ENCODE measurements at regions not wholly inside any gene's neighbourhood (a gene's known extent, or its start where the extent isn't known, plus 50 kb on each side); places are given as distances from the start of the nearest gene placed in this dataset.
"Not testable (repeated sequence)": the region's sequence is repeated elsewhere in the genome, so short reads cannot be mapped to it uniquely, and the experiment has no call there.

GRCh38 chr5:68067291-68067690, 148.3 kb upstream of the PIK3R1 start:
- Histone ChIP-seq H3K4me1 (ENCODE audit: control insufficient read depth in 1 of 2, low read depth in 2 of 2) (no peaks in the 10 kb centered on the region), H3K27ac (no peak overlapping the region), H3K4me3 (no peak overlapping the region), H3K27me3 (replicated peaks; ENCODE audit: insufficient read depth) (no peaks in the 10 kb centered on the region), H3K36me3 (no peaks in the 10 kb centered on the region), H3K9me3 (peaks cover 3% of the 10 kb centered on the region)
- no peak for TF ChIP-seq CTCF (IDR thresholded peaks at IDR 0.05)
- DNase-seq (ENCODE audit: low spot score) = no peak
- no peak for ATAC-seq (ENCODE audit: insufficient number of reproducible peaks, low FRiP score, low read depth)

- ATAC-seq (ENCODE audit: insufficient number of reproducible peaks, low FRiP score, low read depth) (no peak), DNase-seq (ENCODE audit: low spot score) (no peak)
- Histone ChIP-seq H3K27me3 (replicated peaks; ENCODE audit: insufficient read depth) (no peaks in the 10 kb centered on the region), H3K9me3 (peaks cover 3% of the 10 kb centered on the region), H3K36me3 (no peaks in the 10 kb centered on the region), H3K27ac (no peak overlapping the region), H3K4me3 (no peak overlapping the region), H3K4me1 (ENCODE audit: control insufficient read depth in 1 of 2, low read depth in 2 of 2) (no peaks in the 10 kb centered on the region)
- no peak for TF ChIP-seq CTCF (IDR thresholded peaks at IDR 0.05)
Observed at GRCh38 chr5:68066277-68066955, 149.1 kb upstream of the PIK3R1 start.

- H3K27me3 ChIP-seq (replicated peaks; ENCODE audit: insufficient read depth); H3K4me1 ChIP-seq (ENCODE audit: control insufficient read depth in 1 of 2, low read depth in 2 of 2); ATAC-seq (ENCODE audit: insufficient number of reproducible peaks, low FRiP score, low read depth); H3K4me3 ChIP-seq; DNase-seq (ENCODE audit: low spot score); H3K9me3 ChIP-seq; H3K27ac ChIP-seq; H3K36me3 ChIP-seq: not testable (repeated sequence)
Observed at GRCh38 chr5:68065321-68065720, 150.2 kb upstream of the PIK3R1 start.

GRCh38 chr5:68060382-68060781, 155.2 kb upstream of the PIK3R1 start:
- no peak for TF ChIP-seq CTCF (IDR thresholded peaks at IDR 0.05)

GRCh38 chr5:68057191-68057590, 158.4 kb upstream of the PIK3R1 start:
- ATAC-seq (ENCODE audit: insufficient number of reproducible peaks, low FRiP score, low read depth) (no peak), DNase-seq (ENCODE audit: low spot score) (no peak)
- Histone ChIP-seq H3K27me3 (replicated peaks; ENCODE audit: insufficient read depth) (no peaks in the 10 kb centered on the region), H3K9me3 (no peaks in the 10 kb centered on the region), H3K27ac (no peak overlapping the region), H3K4me1 (ENCODE audit: control insufficient read depth in 1 of 2, low read depth in 2 of 2) (peaks cover 0 to 8% of the 10 kb centered on the region in 2 donors), H3K4me3 (no peak overlapping the region), H3K36me3 (no peaks in the 10 kb centered on the region)
- TF ChIP-seq CTCF (IDR thresholded peaks at IDR 0.05) = no peak

More at GRCh38 chr5:68060382-68060781, 155.2 kb upstream of the PIK3R1 start:
- no peak for DNase-seq (ENCODE audit: low spot score)
- no peaks in the 10 kb centered on the region for H3K9me3 ChIP-seq
- H3K27me3 ChIP-seq (replicated peaks; ENCODE audit: insufficient read depth) = no peaks in the 10 kb centered on the region
- ATAC-seq (ENCODE audit: insufficient number of reproducible peaks, low FRiP score, low read depth) = no peak
- no peaks in the 10 kb centered on the region for H3K36me3 ChIP-seq
- H3K27ac ChIP-seq = no peak overlapping the region
- H3K4me3 ChIP-seq = no peak overlapping the region
- H3K4me1 ChIP-seq (ENCODE audit: control insufficient read depth in 1 of 2, low read depth in 2 of 2) = no peaks in the 10 kb centered on the region

GRCh38 chr5:68055686-68056085, 159.9 kb upstream of the PIK3R1 start:
- no peak overlapping the region for H3K4me3 ChIP-seq
- no peaks in the 10 kb centered on the region for H3K27me3 ChIP-seq (replicated peaks; ENCODE audit: insufficient read depth)
- H3K27ac ChIP-seq = no peak overlapping the region
- ATAC-seq (ENCODE audit: insufficient number of reproducible peaks, low FRiP score, low read depth) = no peak
- no peaks in the 10 kb centered on the region for H3K9me3 ChIP-seq
- no peak for TF ChIP-seq CTCF (IDR thresholded peaks at IDR 0.05)
- H3K36me3 ChIP-seq = no peaks in the 10 kb centered on the region
- DNase-seq (ENCODE audit: low spot score) = no peak
- H3K4me1 ChIP-seq (ENCODE audit: control insufficient read depth in 1 of 2, low read depth in 2 of 2) = peaks cover 0 to 8% of the 10 kb centered on the region in 2 donors
